Amygdala (tissue), 56 donors: ENCODE measurements at regions not wholly inside any gene's neighbourhood (a gene's known extent, or its start where the extent isn't known, plus 50 kb on each side); places are given as distances from the start of the nearest gene placed in this dataset.

ENCODE experiments used
- DNase-seq, 56 donors: peaks; one replicate each; lab custom pipeline; 2025; lab: John Stamatoyannopoulos, UW

- DNase-seq = no peak
Observed at GRCh38 chr10:108208732-108209131, 1044.2 kb upstream of the SORCS1 start.

GRCh38 chr10:108208038-108208437, 1043.5 kb upstream of the SORCS1 start:
- no peak for DNase-seq

GRCh38 chr10:108204528-108205305, 1040.2 kb upstream of the SORCS1 start:
- DNase-seq = peak in 10 of 56 donors; percentile 0 to 21 (median 5)

- DNase-seq = no peak
Observed at GRCh38 chr10:108203905-108204527, 1039.5 kb upstream of the SORCS1 start.

GRCh38 chr10:108187408-108188012, 1023.0 kb upstream of the SORCS1 start:
- DNase-seq = no peak

GRCh38 chr10:108184114-108184513, 1019.6 kb upstream of the SORCS1 start:
- no peak for DNase-seq

- no peak for DNase-seq
Observed at GRCh38 chr10:108180878-108181277, 1016.4 kb upstream of the SORCS1 start.

- DNase-seq = no peak
Observed at GRCh38 chr10:108169846-108170245, 1005.3 kb upstream of the SORCS1 start.

GRCh38 chr10:108167766-108168165, 1003.3 kb upstream of the SORCS1 start:
- no peak for DNase-seq

- DNase-seq = no peak
Observed at GRCh38 chr10:108166401-108166800, 1001.9 kb upstream of the SORCS1 start.

- no peak for DNase-seq
Observed at GRCh38 chr10:108147346-108147745, 982.8 kb upstream of the SORCS1 start.

GRCh38 chr10:108141064-108141463, 976.6 kb upstream of the SORCS1 start:
- no peak for DNase-seq

GRCh38 chr10:108132303-108132702, 967.8 kb upstream of the SORCS1 start:
- DNase-seq = no peak

GRCh38 chr10:108130575-108130974, 966.1 kb upstream of the SORCS1 start:
- no peak for DNase-seq

GRCh38 chr10:108112218-108112617, 947.7 kb upstream of the SORCS1 start:
- DNase-seq = no peak

- no peak for DNase-seq
Observed at GRCh38 chr10:108104551-108105156, 940.1 kb upstream of the SORCS1 start.

GRCh38 chr10:108097258-108097657, 932.8 kb upstream of the SORCS1 start:
- DNase-seq = no peak

GRCh38 chr10:108095932-108096925, 931.7 kb upstream of the SORCS1 start:
- no peak for DNase-seq

GRCh38 chr10:108090476-108091215, 926.1 kb upstream of the SORCS1 start:
- no peak for DNase-seq
